NCI-H774 (cell line): ENCODE measurements at regions not wholly inside any gene's neighbourhood (a gene's known extent, or its start where the extent isn't known, plus 50 kb on each side); places are given as distances from the start of the nearest gene placed in this dataset.
A peak's percentile ranks its signal among the peaks of the same experiment; 100 is the strongest.

Experiments
- DNase-seq: peaks from one replicate; lab custom pipeline; 2025; lab: John Stamatoyannopoulos, UW

DNA sequence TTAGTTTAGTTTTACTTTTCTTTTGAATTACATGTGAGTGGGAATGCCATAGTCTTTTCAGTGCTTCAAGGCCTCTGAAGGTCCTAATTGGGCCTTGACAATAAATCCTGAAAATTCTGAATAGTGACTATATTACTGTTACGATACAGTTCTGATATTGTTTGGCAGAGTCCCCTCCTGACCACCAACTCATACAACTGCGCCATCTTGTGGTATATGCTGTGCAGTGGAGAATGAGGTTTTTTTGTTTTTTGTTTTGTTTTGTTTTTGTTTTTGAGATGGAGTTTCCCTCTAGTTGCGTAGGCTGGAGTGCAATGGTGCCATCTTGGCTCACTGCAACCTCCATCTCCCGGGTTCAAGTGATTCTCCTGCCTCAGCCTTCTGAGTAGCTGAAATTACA is 56.6 kb upstream of the CHRDL1 start:
- peak; percentile 27 for DNase-seq

DNA sequence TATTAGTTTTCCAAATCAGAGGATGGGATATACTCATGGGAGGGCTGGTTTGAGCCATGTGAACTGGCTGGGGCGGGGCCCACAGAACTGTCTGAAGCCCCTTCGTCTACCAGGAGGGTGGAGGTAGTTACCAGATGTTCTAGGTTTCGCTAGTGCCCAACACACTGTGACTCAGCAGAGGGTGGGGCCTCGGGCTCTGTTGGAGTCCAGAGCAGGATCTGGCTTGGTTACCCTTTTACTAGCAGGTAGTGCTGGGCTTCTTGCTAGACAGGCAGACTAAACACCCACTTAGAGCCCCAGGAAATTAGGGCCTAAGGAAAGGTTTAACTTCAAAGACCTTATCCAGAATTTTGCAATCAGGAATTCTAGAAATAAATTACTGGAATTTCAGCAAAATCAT is 56.2 kb upstream of the CHRDL1 start:
- DNase-seq: no peak

DNA sequence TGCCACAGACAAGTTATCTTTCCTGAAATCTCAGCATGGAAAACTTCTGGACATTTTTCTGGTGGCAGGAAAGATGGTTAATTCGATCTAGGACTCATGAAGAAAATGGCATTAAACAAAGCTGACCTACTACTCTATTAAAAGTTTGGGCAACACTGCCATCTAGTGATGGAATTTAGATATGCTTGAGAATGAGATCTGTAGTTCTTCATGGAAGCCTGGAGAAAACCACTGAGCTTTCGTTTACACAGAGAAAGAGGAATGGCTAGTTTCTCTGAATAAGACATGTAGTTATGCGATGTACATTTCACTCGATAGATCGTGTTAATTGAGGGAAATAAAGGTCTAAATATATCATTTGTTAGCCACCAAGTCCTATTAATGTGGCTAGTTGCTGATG is 51.7 kb upstream of the CHRDL1 start:
- peak; percentile 55 for DNase-seq

DNA sequence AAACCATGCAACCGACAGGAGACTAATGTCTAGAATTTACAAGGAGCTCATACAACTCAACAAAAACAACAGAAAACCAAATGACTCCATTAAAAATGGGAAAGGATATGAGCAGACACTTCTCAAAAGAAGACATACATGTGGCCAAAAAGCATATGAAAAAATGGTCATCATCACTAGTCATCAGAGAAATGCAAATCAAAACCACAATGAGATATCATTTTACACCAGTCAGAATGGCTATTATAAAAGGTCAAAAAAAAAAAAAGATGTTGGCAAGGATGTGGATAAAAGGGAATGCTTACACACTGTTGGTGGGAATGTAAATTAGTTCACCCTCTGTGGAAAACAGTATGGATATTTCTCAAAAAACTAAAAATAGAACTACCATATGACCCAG is 50.5 kb upstream of the CHRDL1 start:
- DNase-seq: no peak
